IMR-90 (cell line): ENCODE measurements at regions not wholly inside any gene's neighbourhood (a gene's known extent, or its start where the extent isn't known, plus 50 kb on each side); places are given as distances from the start of the nearest gene placed in this dataset.

Experiments used
- ATAC-seq: fragments of 200-7000 bp; cut with Tn5 transposase; 2 replicates; pipeline ENCODE4 v1.9.1; 2020; ENCODE audit warnings: low read depth, mild to moderate bottlenecking, moderate library complexity
- BruUV-seq: library from RNA; stranded (reverse); fragments of 400-500 nt; replicated peaks from 2 replicates; lab custom pipeline; 2021; lab: Mats Ljungman, UMichigan
- CTCF ChIA-PET: fragments of 300-600 bp; formaldehyde crosslinking; extraction: SDS; loops from one replicate; lab custom pipeline; 2021; ENCODE audit warnings: antibody characterized with exemption; lab: Yijun Ruan, JAX
- POLR2A ChIA-PET: fragments of 300-600 bp; sonication (Branson Sonifier 250); formaldehyde crosslinking; loops from one replicate; lab custom pipeline; 2022; ENCODE audit warnings: antibody characterized with exemption; ENCODE audit not compliant: unreplicated experiment; lab: Charles Lee
- DNase-seq: peaks from one replicate; pipeline ENCODE4 v3.0.0; 2013
- H2AFZ ChIP-seq: replicated peaks from 2 replicates; pipeline ENCODE3; 2013; ENCODE audit warnings: low read length, mild to moderate bottlenecking; ENCODE audit not compliant: poor library complexity
- H2AK5ac ChIP-seq: 2 replicates; pipeline ENCODE4 v1.6.1; 2013; ENCODE audit warnings: low read depth, low read length, inconsistent platforms
- H2AK9ac ChIP-seq: replicated peaks from 2 replicates; pipeline ENCODE3; 2013; ENCODE audit warnings: mild to moderate bottlenecking, low read depth, low read length, moderate library complexity; ENCODE audit not compliant: poor library complexity
- H2BK120ac ChIP-seq: 2 replicates; pipeline ENCODE4 v1.6.1; 2013; ENCODE audit warnings: low read depth, low read length, inconsistent platforms
- H2BK15ac ChIP-seq: 3 replicates; pipeline ENCODE4 v1.6.1; 2013; ENCODE audit warnings: low read depth, low read length, inconsistent platforms
- H2BK20ac ChIP-seq: 2 replicates; pipeline ENCODE4 v1.6.1; 2013; ENCODE audit warnings: low read depth, mild to moderate bottlenecking, inconsistent platforms, low read length, moderate library complexity
- H2BK5ac ChIP-seq: 2 replicates; pipeline ENCODE4 v1.6.1; 2013; ENCODE audit warnings: mild to moderate bottlenecking, low read depth, low read length, inconsistent platforms; ENCODE audit not compliant: poor library complexity, severe bottlenecking
- H3K14ac ChIP-seq: replicated peaks from 2 replicates; pipeline ENCODE4 v1.6.1; 2013; ENCODE audit warnings: low read depth, low read length, inconsistent platforms
- H3K18ac ChIP-seq: 2 replicates; pipeline ENCODE4 v1.6.1; 2013; ENCODE audit warnings: low read depth, low read length, control low read depth
- H3K23ac ChIP-seq: 2 replicates; pipeline ENCODE4 v1.6.1; 2013; ENCODE audit warnings: low read depth, low read length, inconsistent platforms
- H3K27ac ChIP-seq: 2 replicates; pipeline ENCODE4 v1.5.1; 2013; ENCODE audit warnings: mild to moderate bottlenecking, control low read depth, low read length; ENCODE audit not compliant: insufficient read depth
- H3K27me3 ChIP-seq: 2 replicates; pipeline ENCODE4 v1.6.1; 2013; ENCODE audit warnings: low read length; ENCODE audit not compliant: control insufficient read depth, insufficient read depth
- H3K36me3 ChIP-seq: 2 replicates; pipeline ENCODE4 v1.6.1; 2013; ENCODE audit warnings: low read length, mixed read lengths; ENCODE audit not compliant: control insufficient read depth, insufficient read depth
- H3K4ac ChIP-seq: 2 replicates; pipeline ENCODE4 v1.6.1; 2013; ENCODE audit warnings: low read depth, low read length, inconsistent platforms
- H3K4me1 ChIP-seq: 2 replicates; pipeline ENCODE4 v1.6.1; 2013; ENCODE audit warnings: low read length, mixed read lengths; ENCODE audit not compliant: control insufficient read depth, insufficient read depth
- H3K4me2 ChIP-seq: 2 replicates; pipeline ENCODE4 v1.6.1; 2013; ENCODE audit warnings: low read depth, mild to moderate bottlenecking, control low read depth, low read length, moderate library complexity
- H3K4me3 ChIP-seq: 2 replicates; pipeline ENCODE4 v1.5.1; 2013; ENCODE audit warnings: low read depth, mild to moderate bottlenecking, control low read depth, low read length, moderate library complexity; ENCODE audit not compliant: insufficient read depth
- H3K56ac ChIP-seq: 2 replicates; pipeline ENCODE4 v1.6.1; 2013; ENCODE audit warnings: low read length, inconsistent platforms; ENCODE audit not compliant: insufficient read depth; ENCODE audit errors: extremely low read depth
- H3K79me1 ChIP-seq, 2 experiments: 2 replicates each; pipeline ENCODE4 v1.6.1; 2013; ENCODE audit warnings: low read length in 2 of 2, inconsistent platforms in 1 of 2, low read depth in 1 of 2
- H3K9ac ChIP-seq: 2 replicates; pipeline ENCODE4 v1.6.1; 2013; ENCODE audit warnings: low read depth, low read length, control low read depth
- H3K9me1 ChIP-seq: 2 replicates; pipeline ENCODE4 v1.6.1; 2013; ENCODE audit warnings: low read length, inconsistent platforms; ENCODE audit not compliant: insufficient read depth
- H3K9me3 ChIP-seq: 2 replicates; pipeline ENCODE4 v1.6.1; 2013; ENCODE audit warnings: low read length; ENCODE audit not compliant: control insufficient read depth, insufficient read depth
- H4K20me1 ChIP-seq: 2 replicates; pipeline ENCODE4 v1.6.1; 2013; ENCODE audit warnings: low read length, inconsistent platforms; ENCODE audit not compliant: insufficient read depth
- H4K5ac ChIP-seq: 2 replicates; pipeline ENCODE4 v1.6.1; 2013; ENCODE audit warnings: mild to moderate bottlenecking, low read depth, low read length, control low read depth
- H4K8ac ChIP-seq, 2 experiments: 2 replicates each; pipeline ENCODE4 v1.6.1; 2013; ENCODE audit warnings: low read depth in 2 of 2, low read length in 2 of 2, control low read depth in 1 of 2, inconsistent platforms in 1 of 2
- H4K91ac ChIP-seq: 2 replicates; pipeline ENCODE4 v1.6.1; 2013; ENCODE audit warnings: low read depth, low read length, inconsistent platforms; ENCODE audit not compliant: insufficient read depth
- CHD1 ChIP-seq: IDR thresholded peaks from 2 replicates; pipeline ENCODE4 v1.6.1; 2012; ENCODE audit warnings: low read depth, low read length, improper control_type of control experiment
- MAFK ChIP-seq: IDR thresholded peaks from 2 replicates; pipeline ENCODE4 v1.6.1; 2012; ENCODE audit warnings: low read depth, low read length, improper control_type of control experiment
- MAZ ChIP-seq: IDR thresholded peaks from 2 replicates; pipeline ENCODE4 v1.6.1; 2012; ENCODE audit warnings: low read depth, mild to moderate bottlenecking, low read length, improper control_type of control experiment, moderate library complexity, borderline replicate concordance
- WGBS, 2 experiments: methylation state at CpG; one replicate each; pipeline versions ENCODE4 v1.1.5 to v1.1.7; 2013; ENCODE audit warnings: missing lambda C conversion rate in 2 of 2; ENCODE audit not compliant: insufficient read length in 1 of 2; ENCODE audit errors: extremely low coverage in 2 of 2; 5-methylcytosine and 5-hydroxymethylcytosine counted together
- dilution Hi-C: fragments of 300-500 bp; cut with HindIII; formaldehyde crosslinking; loops from one replicate; pipeline ENCODE4 v1.14.3; 2018; ENCODE audit warnings: low sequenced_read_pairs; ENCODE audit not compliant: unreplicated experiment
- in situ Hi-C: fragments of 300-500 bp; cut with MboI; formaldehyde crosslinking; loops from 3 replicates; pipeline ENCODE4 v1.14.3; 2019; ENCODE audit warnings: low sequenced_read_pairs, inconsistent platforms, mixed read lengths
- intact Hi-C: fragments of 100-400 bp; cut with micrococcal nuclease; formaldehyde crosslinking; loops from 2 replicates; pipeline ENCODE4 v1.10.0; 2022
- TF ChIP-seq, protein P1 (sequence below): conservative IDR thresholded peaks from 2 replicates; pipeline ENCODE4 v1.5.1; 2012; ENCODE audit warnings: mild to moderate bottlenecking, low read depth, low read length, improper control_type of control experiment

DNA sequence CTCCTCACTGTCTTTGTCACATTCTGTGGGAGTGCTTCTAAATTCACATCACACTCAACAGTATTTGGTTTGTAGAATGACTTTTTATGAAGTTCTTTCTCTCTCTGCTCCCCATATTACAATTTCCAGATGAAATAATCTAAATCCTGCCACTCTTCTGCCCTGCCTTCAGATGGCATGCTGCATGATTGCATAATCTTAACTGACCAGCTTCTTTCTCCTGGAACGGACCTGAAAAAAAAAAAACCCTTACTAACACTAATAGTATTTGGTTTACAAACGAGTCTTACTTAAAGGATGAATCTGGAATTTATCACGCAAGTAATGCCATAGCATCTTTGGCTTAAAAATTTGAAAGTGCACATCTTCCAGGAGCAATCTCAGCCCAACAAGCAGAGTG lies 272.3 kb downstream of the NAF1 start:
- no peak overlapping the region for H4K8ac ChIP-seq
- H2BK120ac ChIP-seq, result no peak overlapping the region
- peaks cover 4% of the 10 kb centered on the region for H3K9me3 ChIP-seq
- no peaks in the 10 kb centered on the region for H3K9me1 ChIP-seq
- H3K27me3 ChIP-seq, result no peaks in the 10 kb centered on the region
- no peak overlapping the region for H3K56ac ChIP-seq
- H3K18ac ChIP-seq, result no peak overlapping the region
- no peak overlapping the region for H2AFZ ChIP-seq
- H4K5ac ChIP-seq, result no peak overlapping the region
- no peak for TF ChIP-seq MAFK
- no peak for TF ChIP-seq CHD1
- TF ChIP-seq, protein P1, sequence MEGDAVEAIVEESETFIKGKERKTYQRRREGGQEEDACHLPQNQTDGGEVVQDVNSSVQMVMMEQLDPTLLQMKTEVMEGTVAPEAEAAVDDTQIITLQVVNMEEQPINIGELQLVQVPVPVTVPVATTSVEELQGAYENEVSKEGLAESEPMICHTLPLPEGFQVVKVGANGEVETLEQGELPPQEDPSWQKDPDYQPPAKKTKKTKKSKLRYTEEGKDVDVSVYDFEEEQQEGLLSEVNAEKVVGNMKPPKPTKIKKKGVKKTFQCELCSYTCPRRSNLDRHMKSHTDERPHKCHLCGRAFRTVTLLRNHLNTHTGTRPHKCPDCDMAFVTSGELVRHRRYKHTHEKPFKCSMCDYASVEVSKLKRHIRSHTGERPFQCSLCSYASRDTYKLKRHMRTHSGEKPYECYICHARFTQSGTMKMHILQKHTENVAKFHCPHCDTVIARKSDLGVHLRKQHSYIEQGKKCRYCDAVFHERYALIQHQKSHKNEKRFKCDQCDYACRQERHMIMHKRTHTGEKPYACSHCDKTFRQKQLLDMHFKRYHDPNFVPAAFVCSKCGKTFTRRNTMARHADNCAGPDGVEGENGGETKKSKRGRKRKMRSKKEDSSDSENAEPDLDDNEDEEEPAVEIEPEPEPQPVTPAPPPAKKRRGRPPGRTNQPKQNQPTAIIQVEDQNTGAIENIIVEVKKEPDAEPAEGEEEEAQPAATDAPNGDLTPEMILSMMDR, result no peak
- TF ChIP-seq MAZ, result no peak
- ChIA-PET POLR2A (no interaction called here), CTCF (no interaction called here)
- no peaks in the 10 kb centered on the region for H3K79me1 ChIP-seq
- no peak overlapping the region for H2BK5ac ChIP-seq
- in situ Hi-C loops, result no loop called here
- BruUV-seq, result no TSS peak
- no peak for DNase-seq
- no peak overlapping the region for H3K4ac ChIP-seq
- H4K20me1 ChIP-seq, result no peaks in the 10 kb centered on the region
- H2BK15ac ChIP-seq, result no peak overlapping the region
- no peak overlapping the region for H3K23ac ChIP-seq
- no peak overlapping the region for H3K27ac ChIP-seq
- H3K4me2 ChIP-seq, result no peak overlapping the region
- no peaks in the 10 kb centered on the region for H3K4me1 ChIP-seq
- H3K4me3 ChIP-seq, result no peak overlapping the region
- ATAC-seq, result no peak
- no peak overlapping the region for H4K91ac ChIP-seq
- dilution Hi-C loops, result no loop called here
- WGBS, 2 experiments, result no CpG with 5 or more reads among the region's 3 CpGs
- H2AK9ac ChIP-seq, result no peak overlapping the region
- intact Hi-C loops, result no loop called here
- H2AK5ac ChIP-seq, result no peak overlapping the region
- no peak overlapping the region for H3K9ac ChIP-seq
- H3K14ac ChIP-seq, result no peak overlapping the region
- no peak overlapping the region for H2BK20ac ChIP-seq
- H3K36me3 ChIP-seq, result no peaks in the 10 kb centered on the region
